ENCODE measurements at regions not wholly inside any gene's neighbourhood (a gene's known extent, or its start where the extent isn't known, plus 50 kb on each side); places are given as distances from the start of the nearest gene placed in this dataset.
A peak's percentile ranks its signal among the peaks of the same experiment; 100 is the strongest.
"Not testable (repeated sequence)": the region's sequence is repeated elsewhere in the genome, so short reads cannot be mapped to it uniquely, and the experiment has no call there.

- not testable (repeated sequence) for DNase-seq
Measured at GRCh38 chr13:109934520-109934919, 148.1 kb upstream of the IRS2 start.

DNA sequence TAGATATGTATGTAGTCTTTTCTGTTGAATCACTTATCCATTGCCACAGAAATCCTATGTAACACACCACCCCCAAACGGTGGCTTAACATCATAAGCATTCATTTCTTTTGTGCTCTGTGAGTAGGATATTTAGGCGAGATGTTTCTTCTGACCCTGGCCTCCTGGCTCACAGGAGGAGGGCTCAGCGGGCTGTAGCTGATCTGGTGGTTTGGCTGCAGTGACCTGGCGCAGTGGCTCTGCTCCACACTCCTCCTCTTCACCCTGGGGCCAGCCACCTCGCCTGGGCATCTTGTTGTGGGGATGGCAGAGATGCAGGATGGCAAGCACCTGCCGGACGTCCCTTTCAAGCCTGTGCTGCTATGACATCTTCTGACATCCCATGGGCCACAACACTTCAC lies 147.1 kb upstream of the IRS2 start:
- DNase-seq = peak; percentile 0

GRCh38 chr13:109924376-109924775 lies 138.0 kb upstream of the IRS2 start:
- DNase-seq = no peak

DNA sequence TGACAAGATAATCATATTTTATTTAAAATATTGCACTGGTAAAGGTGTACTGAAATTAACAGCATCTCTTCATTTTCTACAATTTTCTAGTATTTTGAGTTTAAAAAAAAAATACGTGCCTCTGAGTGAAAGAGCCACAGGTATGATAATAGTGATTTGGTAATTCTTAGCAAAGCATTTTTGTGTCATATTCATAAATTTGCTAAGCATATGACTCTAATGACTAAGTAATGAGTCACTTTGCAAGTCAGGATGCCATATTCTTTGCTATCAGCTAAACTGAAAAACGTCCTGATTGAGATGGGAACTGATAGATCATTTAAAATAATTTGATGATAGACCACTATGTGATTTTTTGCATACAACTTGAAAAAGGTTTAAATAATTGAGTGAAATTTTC lies 136.1 kb upstream of the IRS2 start:
- no peak for DNase-seq

DNA sequence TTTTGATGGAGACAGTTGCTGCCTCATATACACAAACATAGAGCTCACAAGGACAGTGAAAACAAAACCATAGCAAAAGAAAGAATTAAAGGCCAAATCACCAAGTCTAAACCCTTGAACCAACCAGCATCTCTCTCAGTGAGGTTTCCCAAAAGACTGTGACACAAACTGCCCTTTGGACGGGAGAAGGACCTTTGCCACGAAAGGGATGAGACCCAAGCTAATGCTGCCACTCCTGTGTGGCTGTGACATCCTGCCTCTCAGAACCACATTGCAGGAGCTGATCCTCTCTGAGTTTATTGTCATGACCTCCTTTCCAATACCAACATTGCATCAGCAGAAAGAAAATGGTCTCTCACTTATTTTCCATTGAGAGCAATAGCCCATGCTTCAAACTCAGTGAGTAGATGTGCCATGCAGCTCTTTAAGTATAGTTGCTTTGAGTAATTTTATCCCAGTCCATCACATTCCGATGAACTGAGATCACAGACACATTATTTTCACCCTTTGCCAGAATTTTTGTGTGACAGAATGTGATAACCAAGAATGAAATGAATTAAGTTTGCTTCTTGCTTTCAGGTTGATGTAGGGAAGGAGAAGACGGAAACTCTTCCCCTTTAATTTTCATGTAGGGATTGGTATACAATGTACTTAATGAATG lies 133.5 kb upstream of the IRS2 start:
- no peak for DNase-seq

DNA sequence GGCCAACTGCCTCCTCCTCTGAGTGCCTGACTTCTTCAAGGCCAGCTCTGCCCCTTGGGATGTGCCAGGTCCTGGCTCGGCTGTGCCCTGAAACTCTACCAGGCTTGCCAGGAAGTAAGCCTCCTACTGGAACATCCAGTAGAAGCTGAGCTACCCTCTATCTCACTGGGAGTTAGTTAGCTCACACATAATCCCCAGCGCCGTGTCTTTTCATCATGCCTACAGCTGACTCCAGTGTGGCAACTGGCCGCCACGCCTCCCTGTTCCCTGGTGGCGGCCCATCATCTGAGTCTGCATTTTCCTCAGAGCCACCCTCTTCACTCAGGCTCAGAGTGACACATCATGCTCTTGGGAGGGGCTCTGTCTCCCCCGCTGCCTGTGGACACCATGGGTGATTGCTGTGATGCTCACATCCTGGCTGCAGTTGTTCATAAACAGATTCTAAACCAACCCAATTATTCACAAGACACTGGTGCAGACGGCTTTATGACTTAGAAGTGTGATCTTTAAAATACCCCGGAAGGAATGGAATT lies 131.9 kb upstream of the IRS2 start:
- DNase-seq = no peak

DNA sequence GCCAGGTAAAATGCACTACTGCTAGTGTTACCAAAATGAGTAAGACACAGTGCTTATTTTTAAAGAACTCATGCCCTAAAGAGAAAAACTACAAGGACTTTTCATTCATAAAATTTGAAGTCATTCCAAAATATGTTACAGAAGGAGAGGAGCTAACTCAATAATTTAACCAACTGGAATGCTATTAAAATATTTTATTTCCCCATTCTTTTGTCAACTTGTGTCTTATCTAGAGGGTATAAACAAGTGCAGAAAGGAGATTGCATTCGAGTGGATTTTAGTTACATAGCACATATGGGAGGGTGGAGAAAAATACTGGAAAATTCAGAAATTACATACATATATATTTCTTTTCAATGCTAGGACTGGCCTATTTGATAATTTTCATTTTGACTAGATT lies 131.0 kb upstream of the IRS2 start:
- DNase-seq = no peak

DNA sequence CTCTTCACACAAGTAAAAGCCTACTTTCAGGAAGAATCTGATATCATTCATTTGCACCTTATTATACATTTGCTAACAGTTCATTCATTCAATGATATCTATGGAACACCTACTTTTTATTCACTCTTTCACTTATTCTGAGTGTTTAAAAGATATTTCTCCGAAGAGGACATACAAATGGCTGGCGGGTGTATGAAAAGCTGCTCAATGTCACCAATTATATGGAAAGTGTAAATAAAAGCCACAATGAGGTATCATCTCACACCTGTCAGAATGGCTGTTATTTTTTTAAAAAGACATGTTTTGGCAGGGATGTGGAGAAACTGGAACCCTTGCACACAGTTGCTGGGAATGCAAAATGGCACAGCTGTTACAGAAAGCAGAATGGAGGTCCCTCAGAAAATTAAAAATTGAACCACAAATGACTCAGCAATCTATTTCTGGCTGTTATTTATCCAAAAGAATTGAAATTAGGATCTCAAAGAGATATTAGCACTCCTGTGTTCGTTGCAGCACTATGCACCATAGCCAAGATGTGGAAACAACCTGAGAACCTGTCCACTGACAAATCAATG lies 127.6 kb upstream of the IRS2 start:
- DNase-seq = no peak

DNA sequence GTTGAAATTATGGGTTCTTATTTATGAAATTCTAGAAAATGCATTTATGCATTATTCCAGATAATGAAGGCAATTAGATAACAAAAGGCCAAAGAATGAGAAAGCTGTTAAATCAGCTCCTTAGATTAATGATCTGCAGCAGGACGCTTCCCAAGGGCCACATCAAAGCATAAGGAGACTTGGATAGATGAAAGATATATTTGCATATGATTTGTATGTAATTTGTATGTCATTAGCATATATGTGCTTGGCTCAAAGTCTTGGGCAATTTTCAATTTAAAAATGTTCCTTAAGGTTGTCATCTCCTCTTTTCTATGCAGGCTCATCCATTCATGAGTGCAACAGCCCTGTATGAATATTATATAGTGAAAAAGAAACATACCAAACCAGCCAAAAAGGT lies 126.8 kb upstream of the IRS2 start:
- no peak for DNase-seq

GRCh38 chr13:109910194-109910593 lies 123.8 kb upstream of the IRS2 start:
- no peak for DNase-seq

- DNase-seq = no peak
Measured at GRCh38 chr13:109906976-109907375, 120.6 kb upstream of the IRS2 start.

GRCh38 chr13:109904218-109904617 lies 117.8 kb upstream of the IRS2 start:
- DNase-seq = peak; percentile 40

GRCh38 chr13:109900741-109901140 lies 114.4 kb upstream of the IRS2 start:
- DNase-seq = peak; percentile 56

GRCh38 chr13:109900320-109900719 lies 113.9 kb upstream of the IRS2 start:
- DNase-seq = peak; percentile 29

DNA sequence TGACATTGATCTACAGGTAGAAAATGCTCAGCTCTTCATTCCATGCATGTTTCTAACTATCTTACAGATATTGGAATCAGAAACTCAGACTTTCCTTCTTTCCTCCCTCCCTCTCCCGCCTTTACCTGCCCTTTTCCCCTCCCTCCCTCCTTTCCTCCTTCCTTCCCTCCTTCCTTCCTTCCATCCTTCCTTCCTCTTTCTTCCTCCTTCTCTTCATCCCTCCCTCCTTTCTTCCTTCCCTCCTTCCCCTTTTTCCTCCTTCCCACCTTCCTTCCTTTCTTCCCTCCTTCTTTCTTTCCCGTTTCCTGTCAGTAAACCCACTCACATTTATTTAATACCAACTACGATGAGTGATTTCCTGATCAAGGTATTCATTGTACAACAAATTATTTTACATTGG lies 113.4 kb upstream of the IRS2 start:
- no peak for DNase-seq

GRCh38 chr13:109899316-109899715 lies 112.9 kb upstream of the IRS2 start:
- DNase-seq = no peak

- DNase-seq = no peak
Measured at GRCh38 chr13:109897988-109898624, 111.7 kb upstream of the IRS2 start.

GRCh38 chr13:109892101-109892500 lies 105.7 kb upstream of the IRS2 start:
- no peak for DNase-seq

DNA sequence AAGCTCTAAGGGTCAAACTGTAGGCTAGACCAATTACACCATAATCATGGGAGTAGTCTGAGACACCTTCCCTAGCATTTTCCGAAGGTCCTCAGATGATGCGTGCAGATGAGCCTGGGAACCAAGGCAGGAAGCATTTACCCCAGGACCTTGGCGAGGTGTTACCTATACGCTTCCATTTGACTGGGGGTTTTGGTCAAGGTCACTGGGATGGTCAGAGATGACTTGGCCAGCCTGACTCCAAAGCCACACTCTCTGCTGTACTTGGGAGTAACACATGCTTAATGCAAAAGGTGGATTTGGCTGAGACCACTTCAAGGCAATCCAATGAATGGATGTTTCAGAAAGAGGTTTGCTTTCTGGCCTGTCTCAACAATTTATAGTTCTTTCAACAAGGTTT lies 98.9 kb upstream of the IRS2 start:
- DNase-seq = no peak

GRCh38 chr13:109884462-109884861 lies 98.1 kb upstream of the IRS2 start:
- no peak for DNase-seq

- DNase-seq = no peak
Measured at GRCh38 chr13:109883181-109884180, 97.1 kb upstream of the IRS2 start.

- no peak for DNase-seq
Measured at GRCh38 chr13:109881961-109882558, 95.7 kb upstream of the IRS2 start.

GRCh38 chr13:109881347-109881725 lies 95.0 kb upstream of the IRS2 start:
- no peak for DNase-seq
